T-helper 2 cell treated with Interferon-gamma antibody and Interleukin-4, amounts not matched to agents 5 μg/mL and 100 μg/mL, for 36 hours (primary cell): ENCODE measurements at regions not wholly inside any gene's neighbourhood (a gene's known extent, or its start where the extent isn't known, plus 50 kb on each side); places are given as distances from the start of the nearest gene placed in this dataset.
"Not testable (repeated sequence)": the region's sequence is repeated elsewhere in the genome, so short reads cannot be mapped to it uniquely, and the experiment has no call there.

ENCODE experiments used
- DNase-seq: peaks from one replicate; pipeline ENCODE4 v3.0.0; 2021; ENCODE audit warnings: low spot score
- H3K27ac Mint-ChIP-seq: one replicate; pipeline ENCODE4 v1.8.0; 2021; ENCODE audit warnings: mild to moderate bottlenecking, mixed read lengths
- H3K27me3 Mint-ChIP-seq: one replicate; pipeline ENCODE4 v1.8.0; 2021; ENCODE audit warnings: low read depth, mixed read lengths
- H3K36me3 Mint-ChIP-seq: one replicate; pipeline ENCODE4 v1.8.0; 2021; ENCODE audit warnings: low read depth, mixed read lengths
- H3K4me1 Mint-ChIP-seq: one replicate; pipeline ENCODE4 v1.8.0; 2021; ENCODE audit warnings: low read depth, mixed read lengths
- H3K4me3 Mint-ChIP-seq: one replicate; pipeline ENCODE4 v1.8.0; 2022; ENCODE audit warnings: mild to moderate bottlenecking, moderate library complexity, mixed read lengths
- H3K9me3 Mint-ChIP-seq: one replicate; pipeline ENCODE4 v1.8.0; 2021; ENCODE audit warnings: mixed read lengths

DNA sequence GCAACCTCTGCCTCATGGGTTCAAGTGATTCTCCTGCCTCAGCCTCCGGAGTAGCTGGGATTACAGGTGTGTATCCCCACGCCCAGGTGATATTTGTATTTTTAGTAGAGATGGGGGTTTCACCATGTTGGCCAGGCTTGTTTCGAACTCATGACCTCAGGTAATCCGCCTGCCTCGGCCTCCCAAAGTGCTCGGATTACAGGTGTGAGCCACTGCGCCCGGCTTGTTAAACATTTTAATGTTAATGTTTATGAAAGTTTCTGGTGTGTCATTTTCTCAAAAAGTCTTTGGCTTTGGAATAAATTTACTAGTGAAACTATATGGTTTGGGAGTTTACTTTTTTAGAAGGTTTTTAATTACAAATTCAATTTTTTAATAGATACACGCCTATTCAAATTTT lies 698.8 kb downstream of the MECOM start:
- no peaks in the 10 kb centered on the region for H3K36me3 Mint-ChIP-seq
- no peak for DNase-seq
- no peaks in the 10 kb centered on the region for H3K4me1 Mint-ChIP-seq
- H3K4me3 Mint-ChIP-seq: no peak overlapping the region
- H3K27me3 Mint-ChIP-seq: no peaks in the 10 kb centered on the region
- no peaks in the 10 kb centered on the region for H3K9me3 Mint-ChIP-seq
- no peak overlapping the region for H3K27ac Mint-ChIP-seq

DNA sequence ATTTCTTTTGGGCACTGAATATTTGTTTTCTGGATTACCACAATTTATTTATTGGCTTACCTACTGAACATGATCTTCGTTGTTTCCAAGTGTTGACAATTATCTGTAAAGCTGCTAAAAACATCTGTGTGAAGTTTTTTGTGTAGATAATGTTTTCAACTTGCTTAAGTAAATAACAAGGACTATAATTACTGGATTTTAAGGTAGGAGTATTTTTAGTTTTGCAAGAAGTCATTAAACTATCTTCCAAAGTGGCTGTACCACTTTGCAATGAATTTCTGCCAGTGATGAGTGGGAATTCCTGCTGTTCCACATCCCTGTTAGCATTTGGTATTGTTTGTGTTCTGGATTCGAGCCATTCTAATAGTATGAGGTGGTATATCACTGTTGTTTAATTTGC lies 702.2 kb downstream of the MECOM start:
- H3K4me3 Mint-ChIP-seq: no peak overlapping the region
- H3K27me3 Mint-ChIP-seq: no peaks in the 10 kb centered on the region
- H3K9me3 Mint-ChIP-seq: no peaks in the 10 kb centered on the region
- H3K36me3 Mint-ChIP-seq: no peaks in the 10 kb centered on the region
- H3K4me1 Mint-ChIP-seq: no peaks in the 10 kb centered on the region
- H3K27ac Mint-ChIP-seq: no peak overlapping the region
- DNase-seq: no peak

DNA sequence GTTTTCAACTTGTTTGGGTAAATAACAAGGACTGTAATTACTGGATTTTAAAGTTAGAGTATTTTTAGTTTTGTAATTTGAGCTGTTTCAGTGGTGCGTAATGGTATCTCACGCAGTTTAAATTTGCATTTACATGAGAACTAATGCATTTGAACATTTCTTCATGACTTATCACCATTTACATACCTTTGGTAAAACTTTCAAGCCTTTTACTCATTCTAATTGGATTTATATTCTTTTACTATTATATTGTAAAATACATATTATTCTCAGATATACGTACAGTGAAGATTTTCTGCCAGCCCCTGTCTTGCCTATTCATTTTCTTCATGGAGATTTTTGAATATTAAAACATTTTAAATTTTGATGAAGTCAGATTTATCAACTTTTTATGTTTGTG lies 703.8 kb downstream of the MECOM start:
- H3K9me3 Mint-ChIP-seq: no peaks in the 10 kb centered on the region
- no peaks in the 10 kb centered on the region for H3K4me1 Mint-ChIP-seq
- H3K27ac Mint-ChIP-seq: no peak overlapping the region
- no peak overlapping the region for H3K4me3 Mint-ChIP-seq
- H3K27me3 Mint-ChIP-seq: no peaks in the 10 kb centered on the region
- no peak for DNase-seq
- H3K36me3 Mint-ChIP-seq: no peaks in the 10 kb centered on the region

DNA sequence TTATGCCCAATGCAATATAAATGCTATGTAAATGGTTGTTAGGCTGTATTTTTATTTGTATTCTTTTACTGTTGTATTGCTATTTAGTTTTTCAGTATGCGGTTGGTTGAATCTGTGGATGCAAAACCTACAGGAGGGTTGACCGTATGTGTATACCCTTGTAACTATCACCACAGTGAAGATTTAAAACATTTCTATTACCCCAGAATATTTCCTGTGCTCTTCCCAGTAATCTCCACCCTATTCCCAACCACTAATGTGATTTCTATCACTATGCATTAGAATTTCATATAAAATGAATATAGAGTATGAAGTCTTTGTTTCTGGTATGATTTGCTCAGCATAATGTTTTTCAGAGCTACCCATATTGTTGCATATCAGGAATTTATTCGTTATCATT lies 705.0 kb downstream of the MECOM start:
- H3K4me1 Mint-ChIP-seq: no peaks in the 10 kb centered on the region
- DNase-seq: no peak
- no peak overlapping the region for H3K27ac Mint-ChIP-seq
- H3K27me3 Mint-ChIP-seq: no peaks in the 10 kb centered on the region
- H3K36me3 Mint-ChIP-seq: no peaks in the 10 kb centered on the region
- H3K9me3 Mint-ChIP-seq: no peaks in the 10 kb centered on the region
- H3K4me3 Mint-ChIP-seq: no peak overlapping the region

DNA sequence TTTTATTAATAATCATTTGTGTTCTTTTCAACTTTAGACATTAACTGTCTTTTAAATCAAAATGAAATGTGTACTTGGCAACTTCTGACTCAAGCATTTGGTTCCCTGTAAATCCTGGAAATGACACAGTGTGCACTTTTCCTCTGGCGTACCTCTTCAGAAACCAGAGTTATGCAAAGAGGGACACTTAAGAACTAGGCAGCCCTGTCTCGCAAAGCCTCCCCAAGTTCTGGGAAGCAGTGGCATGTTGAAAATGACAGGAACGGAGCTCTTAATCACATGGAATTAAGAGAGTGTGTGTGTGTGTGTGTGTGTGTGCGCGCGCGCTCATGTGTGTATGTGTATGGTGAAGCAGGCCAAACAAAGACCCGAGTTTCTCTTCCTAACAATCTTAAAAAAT lies 707.4 kb downstream of the MECOM start:
- Mint-ChIP-seq H3K9me3 (no peaks in the 10 kb centered on the region), H3K4me3 (no peak overlapping the region), H3K27me3 (no peaks in the 10 kb centered on the region), H3K27ac (no peak overlapping the region), H3K36me3 (no peaks in the 10 kb centered on the region), H3K4me1 (no peaks in the 10 kb centered on the region)
- DNase-seq: no peak

DNA sequence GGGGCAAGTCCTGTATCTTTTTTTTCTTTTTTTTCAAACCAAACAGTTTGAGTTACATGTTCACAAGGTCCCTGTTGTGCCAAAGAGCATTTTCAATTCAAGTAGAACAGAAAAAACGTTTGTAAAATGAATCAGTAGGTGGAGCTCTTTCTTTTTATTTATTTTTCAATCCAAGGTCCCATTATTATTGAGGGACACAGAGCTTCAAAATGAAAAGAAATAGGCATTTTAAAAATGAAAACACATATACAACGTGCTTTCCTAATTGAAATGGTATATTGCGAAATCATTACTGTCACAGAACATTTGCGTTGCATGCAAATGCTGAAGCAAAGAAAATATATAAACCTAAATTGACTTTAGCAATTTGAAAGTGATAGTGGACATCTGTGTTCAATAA lies 711.0 kb downstream of the MECOM start:
- no peak overlapping the region for H3K4me3 Mint-ChIP-seq
- H3K27me3 Mint-ChIP-seq: no peaks in the 10 kb centered on the region
- DNase-seq: no peak
- no peaks in the 10 kb centered on the region for H3K4me1 Mint-ChIP-seq
- no peaks in the 10 kb centered on the region for H3K9me3 Mint-ChIP-seq
- no peak overlapping the region for H3K27ac Mint-ChIP-seq
- no peaks in the 10 kb centered on the region for H3K36me3 Mint-ChIP-seq

DNA sequence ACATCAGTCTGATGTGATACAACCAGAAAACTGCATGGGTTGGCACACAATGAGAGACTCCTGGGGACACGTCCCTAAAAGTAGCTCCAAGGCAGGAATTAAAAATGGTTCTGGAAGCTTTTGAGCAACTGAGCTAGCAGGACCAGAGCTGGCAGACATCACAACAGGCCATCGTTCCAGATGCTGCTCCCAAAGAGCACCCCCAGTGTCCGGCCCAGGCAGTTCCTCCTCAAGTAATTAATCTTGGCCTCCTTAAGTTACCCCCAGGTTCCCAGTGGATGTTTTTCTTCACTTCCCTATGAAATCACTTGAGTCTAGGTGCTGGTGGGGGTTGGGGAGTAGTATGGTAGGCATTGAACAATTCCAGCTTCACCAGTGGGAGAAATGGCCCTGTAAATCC lies 711.6 kb downstream of the MECOM start:
- H3K4me3 Mint-ChIP-seq: no peak overlapping the region
- H3K27ac Mint-ChIP-seq: no peak overlapping the region
- H3K4me1 Mint-ChIP-seq: no peaks in the 10 kb centered on the region
- no peaks in the 10 kb centered on the region for H3K27me3 Mint-ChIP-seq
- no peaks in the 10 kb centered on the region for H3K36me3 Mint-ChIP-seq
- DNase-seq: no peak
- H3K9me3 Mint-ChIP-seq: no peaks in the 10 kb centered on the region

DNA sequence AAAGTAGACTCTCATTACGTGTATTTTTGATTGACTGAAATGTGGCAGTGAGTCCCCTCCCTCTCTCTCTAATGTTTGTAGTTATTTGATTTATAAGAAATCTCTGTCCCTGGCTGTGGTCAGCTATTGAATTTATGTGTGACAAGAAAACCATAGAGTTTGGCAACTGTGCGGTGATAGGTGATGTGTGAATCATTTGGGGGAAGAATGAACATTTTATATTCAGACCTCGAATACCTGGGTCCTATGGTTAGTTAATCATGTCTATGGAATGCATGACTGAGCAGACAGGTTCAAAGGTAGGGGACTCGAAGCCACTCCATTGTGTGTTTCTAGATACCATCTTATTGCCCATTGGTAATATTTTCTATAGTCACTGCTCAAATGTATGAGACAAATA lies 712.1 kb downstream of the MECOM start:
- H3K9me3 Mint-ChIP-seq: no peaks in the 10 kb centered on the region
- no peak overlapping the region for H3K4me3 Mint-ChIP-seq
- no peaks in the 10 kb centered on the region for H3K27me3 Mint-ChIP-seq
- no peak for DNase-seq
- H3K4me1 Mint-ChIP-seq: no peaks in the 10 kb centered on the region
- H3K27ac Mint-ChIP-seq: no peak overlapping the region
- H3K36me3 Mint-ChIP-seq: no peaks in the 10 kb centered on the region

DNA sequence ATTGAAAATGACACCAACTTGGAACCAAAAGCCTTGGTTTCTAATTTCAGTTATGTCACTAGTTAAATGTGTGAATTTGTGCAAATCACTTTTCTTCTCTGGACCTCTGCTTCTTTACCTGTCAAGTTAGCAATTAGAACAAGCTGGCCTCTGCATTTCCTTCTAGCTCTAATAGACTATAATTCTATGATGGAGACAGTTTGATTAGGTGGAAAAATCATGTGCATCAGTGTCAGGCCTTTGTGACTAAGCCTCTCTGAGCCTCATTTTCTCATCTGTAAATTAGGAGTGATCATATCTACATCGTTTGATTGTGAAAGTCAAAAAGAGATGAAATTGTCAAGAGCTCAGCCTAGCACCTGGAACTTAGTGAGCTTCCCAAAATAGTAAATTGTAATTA lies 712.9 kb downstream of the MECOM start:
- no peak for DNase-seq
- Mint-ChIP-seq H3K4me1 (no peaks in the 10 kb centered on the region), H3K36me3 (no peaks in the 10 kb centered on the region), H3K4me3 (no peak overlapping the region), H3K9me3 (no peaks in the 10 kb centered on the region), H3K27ac (no peak overlapping the region), H3K27me3 (no peaks in the 10 kb centered on the region)

DNA sequence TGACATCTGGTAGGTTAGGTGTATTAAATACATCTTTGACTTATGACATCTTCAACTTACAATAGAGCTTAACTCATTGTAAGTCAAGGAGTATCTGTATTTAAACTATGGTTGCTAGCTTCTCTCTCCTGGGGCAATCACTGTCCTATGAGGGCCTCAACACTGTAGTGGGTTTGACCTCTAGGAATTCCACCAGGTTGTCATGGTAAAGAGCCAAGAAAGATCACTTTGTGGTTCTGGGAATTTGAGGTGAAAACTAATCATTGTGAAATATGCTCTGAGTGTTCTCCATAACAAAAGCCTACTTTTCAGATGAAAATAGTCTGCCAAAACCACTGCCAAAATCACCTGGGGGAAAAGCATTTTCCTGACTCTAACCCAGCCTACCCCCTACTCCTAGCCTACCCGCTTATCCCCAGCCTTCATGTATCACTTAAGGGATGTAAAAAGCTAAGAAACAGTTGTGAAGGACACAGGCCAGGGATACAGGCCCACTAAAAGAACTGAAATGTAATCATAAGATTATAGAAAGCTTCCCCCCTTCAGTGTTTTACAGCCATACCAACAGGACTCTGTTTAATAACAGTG lies 723.8 kb downstream of the MECOM start:
- Mint-ChIP-seq H3K27me3 (no peaks in the 10 kb centered on the region), H3K36me3 (no peaks in the 10 kb centered on the region), H3K4me3 (no peak overlapping the region), H3K9me3 (no peaks in the 10 kb centered on the region), H3K4me1 (no peaks in the 10 kb centered on the region), H3K27ac (no peak overlapping the region)
- DNase-seq: no peak

DNA sequence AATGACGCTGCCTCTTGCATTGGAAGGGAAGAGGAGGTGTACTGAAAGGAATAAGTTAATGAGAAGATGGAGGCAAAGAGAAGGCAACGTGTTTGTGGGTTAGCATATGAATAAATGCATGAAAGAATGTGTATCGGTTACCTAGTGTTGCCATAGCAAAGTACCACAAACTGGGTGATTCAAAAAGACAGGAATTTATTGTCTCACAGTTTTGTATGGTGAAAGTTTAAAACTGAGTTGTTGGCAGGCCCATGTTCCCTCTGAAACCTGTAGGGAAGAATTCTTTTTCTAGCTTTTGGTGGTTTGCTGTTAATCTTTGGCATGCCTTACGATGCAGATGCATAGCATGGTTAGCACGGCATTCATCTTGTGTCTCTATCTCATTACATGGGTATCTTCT lies 729.9 kb downstream of the MECOM start:
- Mint-ChIP-seq H3K4me1 (no peaks in the 10 kb centered on the region), H3K9me3 (peaks cover 16% of the 10 kb centered on the region), H3K4me3 (no peak overlapping the region), H3K27ac (no peak overlapping the region), H3K36me3 (no peaks in the 10 kb centered on the region), H3K27me3 (no peaks in the 10 kb centered on the region)
- DNase-seq: no peak

DNA sequence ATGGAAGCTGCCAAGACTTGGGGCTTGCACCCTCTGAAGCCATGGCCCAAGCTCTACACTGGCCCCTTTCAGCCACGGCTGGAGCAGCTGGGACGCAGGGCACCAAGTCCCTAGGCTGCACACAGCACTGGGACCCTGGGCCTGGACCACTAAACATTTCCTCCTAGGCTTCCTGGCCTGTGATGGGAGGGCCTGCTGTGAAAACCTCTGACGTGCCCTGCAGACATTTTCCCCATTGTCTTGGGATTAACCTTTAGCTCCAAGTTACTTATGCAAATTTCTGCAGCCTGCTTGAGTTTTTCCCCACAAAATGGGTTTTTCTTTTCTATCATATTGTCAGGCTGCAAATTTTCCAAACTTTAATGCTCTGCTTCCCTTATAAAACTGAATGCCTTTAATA lies 733.5 kb downstream of the MECOM start:
- H3K27ac Mint-ChIP-seq, H3K27me3 Mint-ChIP-seq, H3K4me3 Mint-ChIP-seq, H3K36me3 Mint-ChIP-seq, DNase-seq, H3K4me1 Mint-ChIP-seq: not testable (repeated sequence)
- peaks cover 16% of the 10 kb centered on the region for H3K9me3 Mint-ChIP-seq

DNA sequence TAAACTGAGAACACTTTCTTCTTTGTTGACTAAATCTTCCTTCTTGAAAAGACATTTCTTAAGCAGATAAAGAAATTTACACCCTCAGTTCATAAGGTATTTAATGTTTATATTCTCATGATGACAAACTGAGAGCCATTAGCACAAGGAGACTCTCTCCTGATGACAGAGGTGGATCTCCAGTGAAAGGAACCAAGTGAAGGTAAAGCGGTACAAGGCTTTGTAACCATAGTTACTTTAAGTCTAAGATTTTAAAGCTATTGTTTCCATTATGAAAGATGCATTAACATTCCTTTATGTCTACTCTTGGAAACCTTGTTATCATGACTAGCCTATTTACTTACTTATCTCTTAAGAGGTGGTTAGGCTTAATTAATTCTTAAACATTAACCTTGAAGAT lies 737.1 kb downstream of the MECOM start:
- Mint-ChIP-seq H3K27ac (no peak overlapping the region), H3K9me3 (peaks cover 4% of the 10 kb centered on the region), H3K36me3 (no peaks in the 10 kb centered on the region), H3K4me1 (no peaks in the 10 kb centered on the region), H3K4me3 (no peak overlapping the region), H3K27me3 (no peaks in the 10 kb centered on the region)
- DNase-seq: no peak

DNA sequence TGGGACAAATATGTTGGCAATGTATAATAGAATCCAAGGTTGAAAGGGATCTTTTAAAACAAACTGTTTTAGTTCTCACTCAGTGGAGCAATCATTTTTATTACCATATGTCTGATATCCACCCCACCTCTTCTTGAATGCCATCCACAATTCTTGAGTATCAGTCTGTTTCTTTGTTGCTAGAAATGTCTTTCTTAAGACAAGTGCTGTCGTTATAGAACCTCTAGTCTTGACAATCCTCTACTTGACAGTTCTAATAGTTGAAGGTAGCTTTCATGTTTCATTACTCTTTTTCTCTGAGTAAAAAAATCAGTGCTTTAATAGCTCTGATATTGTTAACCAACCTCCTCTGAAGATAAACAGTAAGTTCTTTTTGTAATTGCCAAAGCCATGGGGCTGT lies 737.9 kb downstream of the MECOM start:
- Mint-ChIP-seq H3K27ac (no peak overlapping the region), H3K9me3 (no peaks in the 10 kb centered on the region), H3K27me3 (no peaks in the 10 kb centered on the region), H3K36me3 (no peaks in the 10 kb centered on the region), H3K4me1 (no peaks in the 10 kb centered on the region), H3K4me3 (no peak overlapping the region)
- no peak for DNase-seq

DNA sequence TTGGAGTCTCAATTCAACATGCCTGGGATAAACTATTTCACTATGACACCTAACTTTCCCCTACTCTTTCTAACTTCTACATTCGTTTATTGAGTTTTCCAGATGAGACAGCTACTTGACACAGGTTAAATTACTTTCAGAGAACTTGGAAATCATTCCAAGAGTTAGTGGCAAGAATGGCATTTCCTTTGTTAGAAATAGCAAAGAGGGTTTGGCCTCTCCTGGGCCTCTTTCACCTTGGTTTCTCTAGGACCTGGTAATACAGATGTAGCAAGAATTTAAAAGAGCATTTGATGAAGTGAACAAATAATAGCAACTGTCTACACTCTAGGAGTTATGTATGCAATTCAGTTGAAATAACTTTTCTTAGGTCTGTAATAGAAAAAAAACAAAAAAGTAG lies 748.9 kb downstream of the MECOM start:
- Mint-ChIP-seq H3K9me3 (no peaks in the 10 kb centered on the region), H3K27me3 (no peaks in the 10 kb centered on the region), H3K4me3 (no peak overlapping the region), H3K27ac (no peak overlapping the region), H3K36me3 (no peaks in the 10 kb centered on the region), H3K4me1 (no peaks in the 10 kb centered on the region)
- DNase-seq: no peak
